ENCODE measurements at regions not wholly inside any gene's neighbourhood (a gene's known extent, or its start where the extent isn't known, plus 50 kb on each side); places are given as distances from the start of the nearest gene placed in this dataset.

DNA sequence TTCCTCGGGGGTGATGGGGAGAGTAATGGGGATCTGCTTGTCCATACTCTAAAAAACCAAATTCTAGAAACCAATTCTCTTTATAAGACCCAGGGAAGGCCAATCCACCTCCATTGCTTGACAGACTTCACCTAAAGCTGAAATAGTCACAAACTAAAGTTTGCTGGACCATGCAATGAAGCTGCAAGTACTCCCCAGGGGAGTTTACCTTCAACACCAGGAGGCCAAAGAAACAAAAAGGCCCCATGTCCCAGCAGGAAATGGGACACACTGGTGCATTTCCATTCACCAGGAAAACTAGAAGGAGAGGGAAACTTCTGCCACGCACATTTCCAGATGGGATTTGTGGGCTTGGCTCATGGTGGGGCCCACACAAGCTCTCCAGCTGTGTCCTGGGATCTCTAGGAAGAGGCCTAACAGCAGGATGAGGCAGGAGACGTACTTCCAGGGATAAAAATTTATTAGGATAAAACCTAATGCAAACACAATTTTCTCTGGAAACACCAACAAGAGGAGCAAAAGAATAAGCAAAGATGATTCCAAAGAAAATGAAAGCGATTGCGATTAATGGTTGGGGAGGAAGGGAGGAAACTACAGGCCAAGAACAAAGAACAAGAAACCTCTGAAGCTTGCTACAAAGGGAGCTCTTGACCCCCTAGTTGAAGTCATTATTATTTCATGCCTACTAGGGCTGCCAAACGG lies 238.0 kb upstream of the LRTM1 start:
- no peak for DNase-seq (ENCODE audit: extremely low spot score)
- ChIA-PET CTCF (interaction anchor here (2.3 kb wide), 1 partner anchor 15 kb away, joined by 7 read pairs; no protein-coding TSS in a partner anchor), POLR2A (no interaction called here)
- TF ChIP-seq, protein P1, sequence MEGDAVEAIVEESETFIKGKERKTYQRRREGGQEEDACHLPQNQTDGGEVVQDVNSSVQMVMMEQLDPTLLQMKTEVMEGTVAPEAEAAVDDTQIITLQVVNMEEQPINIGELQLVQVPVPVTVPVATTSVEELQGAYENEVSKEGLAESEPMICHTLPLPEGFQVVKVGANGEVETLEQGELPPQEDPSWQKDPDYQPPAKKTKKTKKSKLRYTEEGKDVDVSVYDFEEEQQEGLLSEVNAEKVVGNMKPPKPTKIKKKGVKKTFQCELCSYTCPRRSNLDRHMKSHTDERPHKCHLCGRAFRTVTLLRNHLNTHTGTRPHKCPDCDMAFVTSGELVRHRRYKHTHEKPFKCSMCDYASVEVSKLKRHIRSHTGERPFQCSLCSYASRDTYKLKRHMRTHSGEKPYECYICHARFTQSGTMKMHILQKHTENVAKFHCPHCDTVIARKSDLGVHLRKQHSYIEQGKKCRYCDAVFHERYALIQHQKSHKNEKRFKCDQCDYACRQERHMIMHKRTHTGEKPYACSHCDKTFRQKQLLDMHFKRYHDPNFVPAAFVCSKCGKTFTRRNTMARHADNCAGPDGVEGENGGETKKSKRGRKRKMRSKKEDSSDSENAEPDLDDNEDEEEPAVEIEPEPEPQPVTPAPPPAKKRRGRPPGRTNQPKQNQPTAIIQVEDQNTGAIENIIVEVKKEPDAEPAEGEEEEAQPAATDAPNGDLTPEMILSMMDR (IDR thresholded peaks at IDR 0.05; ENCODE audit: control extremely low read depth, extremely low read depth, low read depth, missing control alignments), result no peak

DNA sequence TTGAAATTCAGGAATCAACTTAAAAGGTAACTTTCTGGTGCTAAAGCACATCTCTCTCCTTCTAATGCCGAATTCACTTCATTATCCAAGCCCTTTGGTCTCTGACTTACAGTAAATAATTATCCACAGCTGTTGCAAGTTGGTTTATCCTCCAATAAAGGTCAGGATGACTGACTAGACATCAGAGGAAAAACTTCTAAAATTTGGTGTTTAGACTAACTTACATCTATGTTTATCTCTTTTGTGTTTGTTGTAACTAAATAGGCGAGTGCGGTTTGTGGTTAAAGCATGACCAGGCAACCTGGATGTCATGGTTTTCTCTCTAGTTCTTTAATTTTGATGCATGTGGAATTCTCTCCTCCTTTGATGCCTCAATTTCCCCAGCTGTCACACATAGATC lies 237.4 kb upstream of the LRTM1 start:
- CTCF ChIA-PET, result no interaction called here
- TF ChIP-seq, protein P1 (IDR thresholded peaks at IDR 0.05; ENCODE audit: control extremely low read depth, extremely low read depth, low read depth, missing control alignments), result no peak
- DNase-seq (ENCODE audit: extremely low spot score), result no peak
- POLR2A ChIA-PET, result no interaction called here

DNA sequence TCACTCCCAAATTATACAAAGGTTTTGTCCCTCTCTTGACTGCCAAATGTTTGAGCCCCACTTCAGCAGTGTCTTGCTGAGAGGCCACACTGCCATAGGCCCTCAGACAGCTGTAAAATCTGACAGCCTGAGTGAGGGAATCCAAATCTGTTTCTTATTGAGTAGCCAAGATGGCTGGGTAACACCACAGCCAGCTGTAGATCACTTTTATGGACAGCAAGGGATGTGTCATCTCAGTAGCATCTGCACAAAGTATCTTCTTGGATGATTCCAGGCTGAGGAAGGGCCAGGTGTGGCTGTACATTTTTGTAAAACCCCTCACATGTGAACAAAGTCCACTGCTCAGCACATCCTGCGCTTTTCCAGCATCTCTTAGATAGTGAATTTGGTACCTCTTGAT lies 237.0 kb upstream of the LRTM1 start:
- TF ChIP-seq, protein P1 (IDR thresholded peaks at IDR 0.05; ENCODE audit: control extremely low read depth, extremely low read depth, low read depth, missing control alignments), result no peak
- ChIA-PET CTCF (no interaction called here), POLR2A (no interaction called here)
- no peak for DNase-seq (ENCODE audit: extremely low spot score)

DNA sequence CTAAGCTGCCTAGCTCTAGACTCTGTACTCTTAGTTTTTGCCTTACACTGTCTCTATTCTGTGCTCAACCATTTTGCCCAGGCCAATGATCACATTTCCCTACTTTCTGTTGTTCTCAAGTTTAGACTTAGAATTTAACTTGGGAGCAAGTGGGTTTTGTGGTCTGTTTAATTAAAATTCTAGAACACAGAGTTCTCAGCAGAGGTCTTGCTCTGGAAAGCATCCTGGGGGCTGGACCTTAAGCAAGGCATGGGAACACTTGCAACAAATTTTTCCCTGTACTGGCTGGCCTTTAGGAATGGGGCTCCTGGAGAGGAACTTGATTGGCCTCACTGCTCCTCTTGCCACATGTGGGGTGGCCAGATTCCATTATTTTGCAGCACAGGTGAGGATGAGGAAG lies 236.3 kb upstream of the LRTM1 start:
- ChIA-PET POLR2A (no interaction called here), CTCF (no interaction called here)
- no peak for DNase-seq (ENCODE audit: extremely low spot score)
- TF ChIP-seq, protein P1 (IDR thresholded peaks at IDR 0.05; ENCODE audit: control extremely low read depth, extremely low read depth, low read depth, missing control alignments), result no peak

DNA sequence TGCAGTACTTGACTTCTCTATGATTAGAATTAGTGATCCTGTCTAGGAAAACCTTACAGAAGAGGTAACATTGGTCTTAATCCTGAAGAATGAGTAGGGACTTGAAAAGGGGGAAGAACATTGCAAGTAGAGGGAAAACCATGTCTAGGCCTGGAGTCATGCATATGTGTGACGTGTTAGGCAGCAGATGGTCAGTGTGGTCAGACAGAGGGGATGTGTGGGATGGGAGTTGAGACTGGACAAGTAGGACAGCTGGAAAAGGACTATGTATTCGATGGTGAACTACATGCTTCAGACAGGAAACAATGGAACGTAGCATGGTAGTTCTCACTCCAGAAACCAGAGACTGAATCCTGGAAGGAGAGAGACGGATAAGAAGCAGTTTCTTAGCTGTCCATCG lies 235.6 kb upstream of the LRTM1 start:
- TF ChIP-seq, protein P1 (IDR thresholded peaks at IDR 0.05; ENCODE audit: control extremely low read depth, extremely low read depth, low read depth, missing control alignments), result no peak
- DNase-seq (ENCODE audit: extremely low spot score), result no peak
- ChIA-PET POLR2A (no interaction called here), CTCF (no interaction called here)

DNA sequence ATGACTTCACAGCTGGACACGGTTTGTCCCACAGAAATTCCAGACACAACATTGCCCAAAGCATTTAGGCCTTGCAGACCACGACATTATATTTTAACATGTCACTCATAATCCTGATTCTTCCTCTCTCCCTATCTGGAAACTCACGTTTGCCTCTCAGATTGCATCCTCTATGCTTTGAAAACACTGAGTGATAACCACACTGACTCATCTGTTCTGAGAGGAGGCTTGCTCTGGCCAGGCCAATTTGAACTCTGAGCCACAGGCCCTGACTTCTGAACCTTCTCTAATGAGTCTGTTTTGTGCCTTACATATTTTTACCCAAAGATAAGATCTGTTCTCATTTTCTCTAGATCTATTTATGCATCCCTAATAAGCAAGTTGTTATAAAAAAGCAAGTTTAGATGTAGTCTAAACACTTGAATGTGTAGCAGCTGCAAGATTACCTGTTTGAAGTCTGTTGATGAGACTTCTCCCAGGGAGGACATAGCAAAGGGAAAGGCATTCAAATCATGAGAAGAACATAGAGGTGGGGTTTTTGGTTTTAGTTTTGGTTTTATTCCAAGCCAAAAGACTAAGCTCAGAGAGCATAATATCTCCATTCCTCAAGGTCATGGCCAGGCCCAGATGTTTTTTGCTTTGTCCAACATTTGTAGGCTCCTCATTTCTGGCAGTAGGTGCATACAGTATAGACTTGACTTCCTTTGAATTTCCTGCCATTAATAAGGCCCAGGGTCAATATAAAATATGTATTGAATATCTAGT lies 234.4 kb upstream of the LRTM1 start:
- DNase-seq (ENCODE audit: extremely low spot score), result no peak
- ChIA-PET POLR2A (no interaction called here), CTCF (no interaction called here)
- TF ChIP-seq, protein P1 (IDR thresholded peaks at IDR 0.05; ENCODE audit: control extremely low read depth, extremely low read depth, low read depth, missing control alignments), result no peak
